Testis (tissue), 2 donors: ENCODE measurements at regions not wholly inside any gene's neighbourhood (a gene's known extent, or its start where the extent isn't known, plus 50 kb on each side); places are given as distances from the start of the nearest gene placed in this dataset.

Source experiments
- CTCF ChIP-seq, 3 experiments: fragments of 450-650 bp in 2 of 3; fragments of 200-600 bp in 1 of 3; sonication (generic) in 1 of 3; IDR thresholded peaks; one replicate each; pipeline ENCODE4 v1.5.1; 2016 to 2019; ENCODE audit warnings: antibody characterized with exemption in 3 of 3, mild to moderate bottlenecking in 2 of 3, moderate library complexity in 1 of 3
- POLR2A ChIP-seq: fragments of 450-650 bp; IDR thresholded peaks from one replicate; pipeline ENCODE4 v1.6.1; 2017; ENCODE audit warnings: antibody characterized with exemption, mild to moderate bottlenecking, moderate library complexity

- no peak for TF ChIP-seq CTCF (IDR thresholded peaks at IDR 0.05)
- TF ChIP-seq POLR2A: no peak
These were observed 358.8 kb downstream of the C12orf50 start for GRCh38 chr12:87670448-87670847.
